HG02870 (cell line): ENCODE measurements at regions not wholly inside any gene's neighbourhood (a gene's known extent, or its start where the extent isn't known, plus 50 kb on each side); places are given as distances from the start of the nearest gene placed in this dataset.
"Not testable (repeated sequence)": the region's sequence is repeated elsewhere in the genome, so short reads cannot be mapped to it uniquely, and the experiment has no call there.

ENCODE experiments used
- ATAC-seq: cut with Tn5 transposase; IDR thresholded peaks from one replicate; pipeline ENCODE4 v1.9.1; 2021; ENCODE audit warnings: mild to moderate bottlenecking, moderate library complexity; ENCODE audit not compliant: unreplicated experiment

GRCh38 chr10:35835545-35835944 is 193.4 kb upstream of the FZD8 start:
- ATAC-seq: no peak

DNA sequence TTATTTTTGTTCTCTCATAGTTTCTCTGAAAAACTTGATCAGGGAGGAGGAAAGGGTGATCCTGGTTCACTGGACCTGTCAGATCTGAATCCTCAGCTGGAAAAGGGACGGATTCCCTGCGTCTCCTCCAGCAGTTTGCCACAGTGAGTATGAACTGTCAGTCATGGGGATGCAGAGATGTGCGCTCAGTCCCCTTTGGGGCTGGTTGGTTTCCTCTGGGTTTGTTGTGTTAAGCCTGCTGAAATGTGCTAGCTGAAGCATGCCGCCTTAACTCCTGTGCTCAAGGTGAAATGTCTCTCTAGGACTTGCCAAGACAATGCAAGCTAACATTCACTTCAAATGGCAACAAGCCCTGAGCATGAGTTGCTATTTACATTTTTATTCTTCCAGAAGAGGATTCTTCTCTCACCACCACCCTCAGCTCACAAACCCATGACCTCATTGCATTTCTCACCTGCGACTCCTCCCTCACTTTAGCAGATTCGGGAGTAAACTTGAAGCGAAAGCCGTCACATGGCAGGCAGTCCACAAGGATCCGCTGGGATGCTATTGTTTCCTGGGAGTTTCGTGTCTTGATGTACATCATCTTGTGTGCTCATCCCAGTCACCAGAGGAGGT is 192.9 kb upstream of the FZD8 start:
- no peak for ATAC-seq

DNA sequence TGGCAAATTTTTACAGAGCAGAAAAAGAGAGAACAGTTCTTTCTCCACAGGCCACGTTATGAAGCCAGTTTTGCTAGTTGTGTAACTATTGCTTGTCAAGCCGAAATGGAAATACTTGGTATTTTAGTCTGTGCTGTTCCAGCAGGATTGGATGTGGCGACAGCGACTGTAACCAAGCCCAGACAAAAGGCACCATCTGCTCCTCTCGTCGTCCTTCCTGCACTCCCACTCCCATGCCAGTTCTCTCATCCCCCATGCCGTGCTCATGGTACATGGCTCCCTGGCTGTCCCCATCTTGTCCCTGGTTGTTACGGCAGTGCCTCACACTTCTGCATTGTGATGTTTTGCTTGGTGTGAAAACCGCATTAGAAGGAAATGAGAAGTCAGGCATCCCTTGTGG is 185.7 kb upstream of the FZD8 start:
- no peak for ATAC-seq

DNA sequence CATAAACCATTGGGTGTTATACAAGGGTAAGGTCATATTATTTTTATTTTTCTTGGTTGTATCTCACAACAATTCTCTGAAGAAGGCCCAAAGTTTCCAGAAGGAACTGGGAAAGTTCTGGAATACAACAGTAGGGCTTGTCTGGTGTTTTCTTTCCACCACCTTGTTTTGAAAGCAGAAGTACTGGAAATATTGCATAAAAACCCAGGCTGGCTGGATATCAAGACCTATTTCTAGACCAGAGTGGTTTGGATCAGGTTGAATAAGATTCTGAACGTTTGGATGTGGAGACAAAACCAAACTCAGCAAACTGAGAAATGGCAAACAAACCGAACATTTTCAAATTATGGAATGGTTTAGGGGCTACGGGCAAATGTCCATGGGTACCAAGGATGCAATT is 182.6 kb upstream of the FZD8 start:
- no peak for ATAC-seq

DNA sequence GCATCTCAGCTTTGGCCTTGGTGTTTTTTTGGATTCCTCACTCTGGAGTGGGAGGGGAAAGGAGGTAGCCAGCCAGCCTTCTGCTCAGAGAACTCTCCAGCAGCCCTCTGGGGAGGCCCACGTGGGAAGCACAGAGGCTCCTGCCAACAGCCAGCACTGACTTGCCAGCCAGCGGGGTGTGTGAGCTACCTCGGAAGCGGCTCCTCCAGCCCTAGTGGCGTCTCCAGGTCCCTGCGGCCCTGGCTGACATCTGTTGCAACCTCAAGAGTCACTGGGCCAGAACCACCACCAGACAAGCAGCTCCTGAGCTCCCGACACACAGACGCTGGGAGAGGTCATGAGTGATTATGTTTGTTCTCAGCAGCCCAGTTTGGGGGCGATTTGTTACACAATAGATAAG is 180.2 kb upstream of the FZD8 start:
- no peak for ATAC-seq

GRCh38 chr10:35821339-35821911 is 179.3 kb upstream of the FZD8 start:
- ATAC-seq: peak; percentile 66

DNA sequence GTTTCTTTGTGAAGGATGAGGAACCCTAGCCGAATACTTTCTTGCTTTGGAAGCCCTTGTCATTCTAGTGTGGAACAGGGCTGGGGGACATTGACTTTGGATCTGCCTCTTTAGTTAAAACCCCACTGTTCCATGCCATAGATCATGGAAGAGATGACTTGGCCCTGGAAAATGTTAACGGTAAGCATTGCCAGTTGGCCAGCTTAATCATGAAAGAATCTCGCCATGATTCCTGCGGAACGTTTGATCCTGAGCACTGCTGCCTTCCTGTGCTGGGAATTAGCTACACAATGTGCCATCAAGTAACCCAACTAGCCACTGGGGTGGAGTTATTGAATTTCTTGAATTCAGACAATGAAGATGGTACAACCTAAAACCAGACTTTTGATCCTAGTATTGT is 177.6 kb upstream of the FZD8 start:
- ATAC-seq: no peak

DNA sequence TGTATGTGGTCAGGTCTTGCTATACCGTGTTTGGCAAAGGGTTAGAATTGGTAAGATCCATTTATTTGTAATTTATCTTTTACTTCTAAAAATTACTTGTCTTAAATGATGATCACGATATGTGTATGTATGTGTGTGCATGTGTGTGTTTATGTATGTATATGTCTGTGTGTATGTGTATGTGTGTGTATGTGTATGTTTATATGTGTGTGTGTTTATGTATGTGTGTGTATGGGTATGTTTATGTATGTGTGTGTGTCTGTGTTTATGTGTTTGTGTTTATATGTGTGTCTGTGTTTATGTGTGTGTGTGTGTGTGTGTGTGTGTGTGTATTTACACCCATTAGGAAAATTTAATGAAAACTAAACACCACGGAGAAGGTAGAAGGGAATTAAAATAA is 176.9 kb upstream of the FZD8 start:
- no peak for ATAC-seq

DNA sequence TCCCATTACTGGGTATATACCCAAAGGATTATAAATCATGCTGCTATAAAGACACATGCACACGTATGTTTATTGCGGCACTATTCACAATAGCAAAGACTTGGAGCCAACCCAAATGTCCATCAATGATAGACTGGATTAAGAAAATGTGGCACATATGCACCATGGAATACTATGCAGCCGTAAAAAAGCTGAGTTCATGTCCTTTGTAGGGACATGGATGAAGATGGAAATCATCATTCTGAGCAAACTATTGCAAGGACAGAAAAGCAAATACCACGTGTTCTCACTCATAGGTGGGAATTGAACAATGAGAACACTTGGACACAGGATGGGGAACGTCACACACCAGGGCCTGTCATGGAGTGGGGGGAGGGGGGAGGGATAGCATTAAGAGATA is 175.0 kb upstream of the FZD8 start:
- not testable (repeated sequence) for ATAC-seq

DNA sequence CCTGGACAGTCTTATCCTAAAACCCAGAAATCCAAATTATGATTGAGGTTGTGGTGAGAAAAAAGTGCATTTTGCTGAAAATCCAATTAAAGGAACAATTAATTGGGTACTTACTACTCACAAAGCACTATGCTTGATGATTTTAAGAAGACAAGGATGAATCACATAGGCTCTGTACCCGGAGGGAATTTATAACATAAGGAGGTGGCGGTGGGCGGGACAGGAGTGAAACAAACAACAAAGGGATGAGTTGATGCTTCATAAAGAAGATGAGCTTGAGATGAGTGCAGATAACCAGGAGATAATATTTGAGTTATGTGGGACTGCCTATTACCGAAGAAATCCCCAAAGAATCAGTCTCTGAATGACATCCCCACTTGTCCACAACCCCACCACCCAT is 171.1 kb upstream of the FZD8 start:
- no peak for ATAC-seq

GRCh38 chr10:35808344-35808743 is 166.2 kb upstream of the FZD8 start:
- ATAC-seq: no peak

DNA sequence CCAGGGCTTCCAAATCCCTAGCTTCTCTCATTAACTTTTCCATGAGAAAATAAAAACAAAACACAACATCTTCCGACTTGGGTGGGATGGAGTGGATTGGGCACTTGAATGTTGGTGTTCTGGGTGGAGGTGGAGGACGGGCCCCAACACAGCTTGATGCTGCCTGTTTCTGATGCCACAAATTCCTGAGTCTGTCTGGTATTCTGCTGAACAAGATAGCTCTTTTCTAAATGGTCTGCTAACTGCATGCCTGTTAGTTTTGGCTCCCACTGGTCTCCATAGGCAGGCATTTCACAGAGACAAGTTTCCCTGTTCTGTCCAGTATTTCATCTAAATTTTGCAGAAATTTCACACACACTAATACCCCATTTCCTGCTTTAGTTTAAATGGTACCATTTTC is 160.9 kb upstream of the FZD8 start:
- ATAC-seq: no peak

DNA sequence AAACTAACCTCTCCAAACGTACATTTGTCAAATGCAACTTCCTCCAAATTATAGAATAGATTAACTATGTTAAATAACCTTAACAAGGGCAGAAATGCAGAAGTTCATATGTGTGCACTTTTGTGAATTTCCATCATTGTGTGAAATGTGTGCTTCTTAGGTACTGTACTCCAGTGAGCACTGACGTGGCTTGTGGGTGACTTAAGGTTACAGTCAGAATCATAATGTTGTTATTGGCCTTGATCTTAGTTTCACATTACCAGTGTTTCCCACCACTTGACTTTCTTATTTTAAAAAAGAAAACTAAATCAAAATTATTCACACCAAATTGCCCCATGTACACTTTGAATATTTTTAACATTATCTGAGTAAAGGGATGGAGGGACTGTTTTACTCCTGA is 155.1 kb upstream of the FZD8 start:
- no peak for ATAC-seq

DNA sequence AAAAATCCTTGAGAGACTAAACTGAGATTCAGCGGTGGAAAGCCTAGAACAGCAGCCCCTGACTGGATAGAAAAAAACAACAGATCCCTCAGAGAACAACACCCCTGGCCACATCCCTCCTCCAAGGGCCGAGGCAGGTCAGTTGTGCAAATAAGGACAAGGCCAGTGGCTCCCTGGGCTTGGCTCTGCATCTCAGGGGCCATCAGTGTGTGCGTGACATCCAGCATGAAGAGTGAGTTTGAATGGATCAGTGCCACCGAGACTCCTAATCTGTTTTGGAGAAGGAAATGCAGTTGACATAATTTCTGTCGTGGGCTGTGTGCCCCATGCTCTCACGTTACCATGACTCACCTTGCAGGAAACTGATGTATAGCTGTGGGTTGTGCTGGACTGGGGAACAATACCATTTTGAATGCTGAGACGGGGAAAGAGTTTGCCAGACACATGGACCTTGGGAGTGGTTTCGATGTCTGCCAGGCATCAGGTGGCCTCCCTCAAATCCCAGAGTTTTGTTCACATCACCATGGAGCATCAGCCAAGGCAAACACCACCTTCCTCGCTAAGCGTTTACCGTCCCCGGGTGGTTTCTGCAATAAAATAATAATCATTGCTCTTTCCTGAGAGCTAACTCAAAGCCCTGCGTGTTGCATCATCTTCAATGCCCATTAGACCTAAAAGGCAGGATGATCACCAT is 153.2 kb upstream of the FZD8 start:
- no peak for ATAC-seq

DNA sequence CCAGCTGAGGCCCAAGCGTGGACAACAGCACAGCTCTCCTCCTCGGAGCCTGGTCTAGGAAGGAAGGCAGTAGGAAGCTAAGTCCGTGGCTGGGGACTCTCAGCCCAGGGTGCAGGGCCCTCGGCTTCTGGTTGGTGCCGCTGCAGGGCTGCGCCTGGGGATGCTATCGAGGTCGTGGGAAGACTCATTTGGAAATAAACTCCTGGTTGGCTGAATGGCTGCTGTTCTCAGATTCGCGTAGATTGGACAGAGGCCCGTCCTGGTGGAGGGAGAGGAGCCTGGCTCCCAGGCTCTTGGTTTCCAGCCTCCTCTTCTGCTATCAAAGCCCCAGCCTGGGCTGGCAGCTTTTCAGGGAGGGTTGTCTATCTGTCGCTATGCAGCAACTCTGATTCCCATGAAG is 152.6 kb upstream of the FZD8 start:
- no peak for ATAC-seq

DNA sequence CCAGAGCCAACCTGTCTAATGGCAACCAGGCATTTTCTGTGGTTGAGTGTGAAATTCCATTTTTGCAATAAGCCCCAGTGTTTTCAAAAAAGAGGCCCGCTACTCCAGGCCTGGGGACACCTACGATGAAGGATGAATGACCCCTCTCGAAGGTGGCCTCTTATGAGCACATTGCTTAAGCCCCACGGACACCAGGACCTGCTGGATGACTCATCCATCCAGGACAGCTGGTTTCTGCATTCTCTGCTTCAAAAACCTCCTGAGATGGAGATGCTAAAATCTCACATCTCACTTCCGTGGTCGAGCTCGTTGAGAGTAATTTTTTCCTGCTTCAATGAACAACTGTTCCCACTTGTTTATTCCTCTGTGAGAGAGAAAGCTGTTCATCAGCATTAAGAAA is 150.2 kb upstream of the FZD8 start:
- ATAC-seq: no peak

- no peak for ATAC-seq
These were observed 147.9 kb upstream of the FZD8 start for GRCh38 chr10:35789996-35790395.

GRCh38 chr10:35784751-35785150 is 142.7 kb upstream of the FZD8 start:
- ATAC-seq: no peak

GRCh38 chr10:35783305-35783838 is 141.3 kb upstream of the FZD8 start:
- ATAC-seq: no peak

DNA sequence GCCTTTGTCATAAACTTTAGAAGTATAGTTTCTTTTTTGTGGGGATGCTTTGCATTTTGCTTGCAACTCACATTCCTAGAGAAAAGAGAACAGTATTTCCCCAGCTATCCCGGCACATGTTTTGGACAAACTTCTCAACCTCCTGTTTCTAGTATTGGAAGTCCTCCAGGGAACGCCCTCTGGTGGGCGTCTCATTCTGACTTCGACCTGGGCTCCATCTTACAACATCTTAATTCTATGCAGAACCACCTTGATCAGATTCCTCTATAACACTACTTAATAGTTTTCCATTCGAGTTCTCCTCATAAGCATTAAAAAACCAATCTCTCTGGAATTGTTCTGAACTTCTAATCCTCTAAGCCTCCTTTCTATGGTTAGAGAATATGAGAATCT is 139.5 kb upstream of the FZD8 start:
- no peak for ATAC-seq

DNA sequence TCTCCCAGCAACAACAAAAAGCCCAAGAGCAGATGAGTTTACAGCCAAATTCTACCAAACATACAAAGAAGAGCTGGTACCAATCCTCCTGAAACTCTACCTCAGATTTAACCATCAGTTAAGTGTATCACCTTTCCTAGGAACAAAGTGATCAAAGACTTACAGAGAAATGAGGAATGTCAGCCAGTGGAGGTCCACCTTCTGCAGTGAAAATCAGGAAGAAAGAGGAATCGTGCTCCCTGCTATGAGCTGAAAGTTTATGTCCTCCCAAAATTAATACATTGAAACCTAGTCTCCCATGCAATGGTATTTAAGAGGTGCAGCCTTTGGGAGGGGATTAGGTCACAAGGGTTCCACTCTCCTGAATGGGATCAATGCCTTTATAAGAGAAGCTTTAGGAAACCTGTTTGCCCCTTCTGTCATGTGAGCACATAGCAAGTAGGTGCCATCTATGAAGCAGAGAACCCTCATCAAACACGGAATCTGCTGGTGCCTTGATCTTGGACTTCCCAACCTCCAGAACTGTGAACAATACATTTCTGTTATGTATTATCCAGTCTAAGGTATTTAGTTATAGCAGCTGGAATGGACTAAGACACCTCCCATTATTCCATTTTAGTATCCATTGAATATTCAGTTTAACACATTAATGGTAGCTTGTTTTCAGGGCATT is 139.0 kb upstream of the FZD8 start:
- no peak for ATAC-seq

- no peak for ATAC-seq
These were observed 136.2 kb upstream of the FZD8 start for GRCh38 chr10:35778306-35778705.
